Epidermal melanocyte (primary cell): ENCODE measurements at regions not wholly inside any gene's neighbourhood (a gene's known extent, or its start where the extent isn't known, plus 50 kb on each side); places are given as distances from the start of the nearest gene placed in this dataset.
"Not testable (repeated sequence)": the region's sequence is repeated elsewhere in the genome, so short reads cannot be mapped to it uniquely, and the experiment has no call there.

Source experiments
- DNase-seq: peaks from one replicate; pipeline ENCODE4 v3.0.0; 2011; ENCODE audit warnings: low spot score; ENCODE audit not compliant: insufficient read length

GRCh38 chr11:57917632-57918031 is 106.0 kb upstream of the OR9Q1 start:
- DNase-seq: no peak

GRCh38 chr11:57920971-57921370 is 102.7 kb upstream of the OR9Q1 start:
- DNase-seq: no peak

DNA sequence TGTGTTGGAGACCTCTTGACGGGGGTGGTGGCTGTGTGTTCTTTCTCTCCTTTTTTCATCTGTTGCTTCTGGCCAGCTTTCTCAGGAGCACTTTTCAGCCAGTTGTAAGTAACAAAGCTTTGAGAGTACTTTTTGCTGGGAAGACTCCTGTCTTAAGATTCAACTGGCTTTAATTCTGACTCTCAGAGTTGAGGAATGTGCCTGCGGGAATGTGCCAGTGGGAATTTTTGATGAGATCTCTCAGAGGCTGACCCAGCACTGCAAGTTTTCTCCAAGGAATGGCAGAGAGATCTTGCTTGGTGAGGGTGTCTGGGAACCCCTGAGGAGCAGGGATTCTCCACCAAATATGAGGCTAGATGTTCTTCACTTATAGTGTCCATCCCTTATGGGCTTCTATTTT is 91.6 kb upstream of the OR9Q1 start:
- no peak for DNase-seq

- no peak for DNase-seq
Measured at GRCh38 chr11:57935402-57936049, 88.2 kb upstream of the OR9Q1 start.

DNA sequence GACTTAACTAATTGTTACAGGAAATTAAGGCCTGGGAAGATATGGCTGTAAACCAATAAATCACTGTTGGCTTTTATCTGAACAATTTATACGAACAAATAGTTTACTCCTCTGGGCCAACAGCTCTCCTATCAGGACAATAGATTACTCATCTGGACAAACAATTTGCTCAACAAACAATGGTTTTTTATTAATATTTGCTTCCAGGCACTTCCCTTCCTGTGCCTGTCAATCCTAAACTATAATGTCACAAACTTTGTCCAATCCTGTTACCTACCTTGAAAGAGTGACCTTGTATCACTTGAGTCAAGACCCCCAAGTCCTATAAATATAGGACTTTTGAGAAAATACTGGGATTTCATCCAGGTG is 87.6 kb upstream of the OR9Q1 start:
- no peak for DNase-seq

DNA sequence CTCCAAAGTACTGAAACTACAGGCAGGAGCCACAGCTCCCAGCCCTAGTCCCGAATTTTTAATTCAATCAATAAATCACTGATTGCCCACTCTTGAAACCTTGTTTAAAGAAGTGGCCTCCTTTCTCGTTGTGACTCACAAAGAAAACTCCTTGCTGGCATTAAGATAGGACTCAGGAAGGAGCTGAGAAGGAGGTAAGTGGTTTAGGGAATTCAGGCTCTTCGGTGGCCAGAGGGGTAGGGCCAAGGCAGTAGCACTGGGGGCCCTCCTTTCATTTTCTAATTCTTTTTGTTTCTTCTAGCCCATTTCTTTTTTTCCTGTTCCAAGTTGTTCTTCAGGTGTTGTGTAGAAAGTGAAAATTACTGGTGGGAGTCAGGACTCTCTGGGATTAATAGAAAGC is 86.2 kb upstream of the OR9Q1 start:
- DNase-seq: no peak

GRCh38 chr11:57938351-57938750 is 85.3 kb upstream of the OR9Q1 start:
- DNase-seq: no peak

GRCh38 chr11:57940044-57940756 is 83.5 kb upstream of the OR9Q1 start:
- no peak for DNase-seq

- no peak for DNase-seq
Measured at GRCh38 chr11:57941875-57942274, 81.8 kb upstream of the OR9Q1 start.

DNA sequence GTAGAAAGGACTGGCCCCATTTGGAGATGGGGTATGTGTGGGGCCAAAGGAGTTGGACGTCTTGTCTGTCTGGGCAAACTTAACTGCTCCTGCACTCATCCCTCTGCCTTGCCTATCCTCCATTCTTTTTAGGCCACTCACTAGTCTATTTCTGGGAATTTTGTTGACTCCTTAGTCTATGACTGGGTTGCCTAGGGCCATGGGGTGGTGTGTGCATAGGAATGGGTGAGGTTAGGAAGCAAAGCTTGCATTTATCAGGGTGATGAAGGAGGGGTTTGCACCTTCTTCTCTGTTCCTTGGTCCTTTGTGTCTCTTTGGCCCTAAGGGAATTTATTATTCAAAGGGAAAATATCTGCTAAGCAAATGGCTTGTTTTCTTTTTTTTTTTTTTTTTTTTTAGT is 80.9 kb upstream of the OR9Q1 start:
- DNase-seq: no peak

DNA sequence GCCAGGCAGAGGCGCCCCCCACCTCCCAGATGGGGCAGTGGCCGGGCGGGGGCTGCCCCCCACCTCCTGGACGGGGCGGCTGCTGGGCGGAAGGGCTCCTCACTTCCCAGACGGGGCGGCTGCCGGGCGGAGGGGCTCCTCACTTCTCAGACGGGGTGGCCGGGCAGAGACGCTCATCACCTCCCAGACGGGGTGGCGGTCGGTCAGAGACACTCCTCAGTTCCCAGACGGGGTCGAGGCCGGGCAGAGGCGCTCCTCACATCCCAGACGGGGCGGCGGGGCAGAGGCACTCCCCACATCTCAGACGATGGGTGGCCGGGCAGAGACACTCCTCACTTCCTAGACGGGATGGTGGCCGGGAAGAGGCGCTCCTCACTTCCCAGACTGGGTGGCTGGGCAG is 79.9 kb upstream of the OR9Q1 start:
- DNase-seq: not testable (repeated sequence)

DNA sequence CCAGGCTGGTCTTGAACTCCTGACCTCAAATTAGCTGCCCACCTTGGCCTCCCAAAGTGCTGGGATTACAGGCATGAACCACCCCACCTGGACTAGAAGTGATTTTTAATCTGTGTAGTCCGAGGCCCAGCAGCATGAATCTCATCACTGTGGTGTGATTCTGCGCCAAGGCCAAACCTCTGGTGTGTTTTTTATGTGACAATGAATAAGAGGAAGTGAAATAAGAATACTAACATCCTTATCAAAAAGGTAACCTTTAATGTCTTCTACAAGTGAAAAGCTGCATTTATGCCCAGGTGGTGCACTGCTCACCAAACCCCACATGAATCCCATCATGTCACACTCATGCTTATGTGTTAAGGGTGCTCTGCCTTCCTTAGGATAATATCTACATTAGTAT is 77.1 kb upstream of the OR9Q1 start:
- DNase-seq: no peak

GRCh38 chr11:57964660-57965059 is 59.0 kb upstream of the OR9Q1 start:
- DNase-seq: no peak

DNA sequence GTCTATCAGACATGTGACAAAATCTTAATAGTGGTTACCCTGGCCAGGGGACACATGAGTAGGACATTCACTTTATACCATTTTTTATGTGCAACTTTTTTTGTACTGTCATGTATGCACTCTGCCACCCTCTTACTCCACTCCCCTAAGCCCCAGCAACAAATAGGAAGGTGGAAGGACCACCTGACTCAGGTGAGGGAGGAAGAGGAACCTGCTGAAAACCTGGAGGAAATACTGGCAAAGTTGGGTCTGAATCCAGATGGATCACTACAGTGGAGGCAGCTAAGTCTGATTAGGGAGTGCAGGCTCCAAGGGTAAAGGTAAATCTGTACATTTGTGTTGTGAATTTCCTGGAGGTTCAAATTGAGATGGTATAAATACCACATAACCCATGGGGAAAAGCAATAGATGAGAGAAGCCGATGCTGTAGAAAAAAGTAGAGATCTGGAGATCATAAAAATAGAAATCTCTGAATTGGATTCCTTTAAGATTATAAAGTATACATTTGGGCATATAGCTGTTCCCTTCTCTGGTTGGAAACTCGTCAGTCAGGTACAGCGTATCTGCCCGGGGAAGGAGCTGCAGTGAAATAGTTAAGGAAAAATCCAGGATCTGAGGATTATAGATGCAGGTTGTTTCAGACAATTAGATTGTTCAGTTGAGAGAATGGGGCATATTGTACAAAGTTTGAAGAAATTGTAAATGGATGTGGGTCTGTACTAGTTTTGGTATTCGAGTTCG is 52.2 kb upstream of the OR9Q1 start:
- DNase-seq: no peak

DNA sequence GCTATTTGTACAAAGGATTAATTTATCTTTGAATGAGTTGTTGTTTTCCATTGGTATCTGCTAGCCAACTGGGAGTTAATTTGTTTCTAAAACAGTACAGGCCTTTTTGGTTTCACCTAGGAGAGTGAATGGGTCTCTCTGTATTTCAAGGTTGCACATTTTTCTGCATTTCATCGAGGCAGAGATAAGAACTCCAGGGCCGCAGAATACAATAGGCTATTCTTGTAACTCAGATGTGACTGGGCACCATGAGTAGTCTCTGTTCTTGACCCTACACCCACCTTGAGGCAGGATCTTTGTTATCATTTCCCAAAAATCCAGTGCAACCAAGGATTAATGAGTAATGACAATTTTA is 51.7 kb upstream of the OR9Q1 start:
- no peak for DNase-seq
